Stomach (tissue), 4 donors: ENCODE measurements at regions not wholly inside any gene's neighbourhood (a gene's known extent, or its start where the extent isn't known, plus 50 kb on each side); places are given as distances from the start of the nearest gene placed in this dataset.

Experiments
- POLR2A ChIP-seq, 4 donors: fragments of 450-650 bp; IDR thresholded peaks; one replicate each; pipeline ENCODE4 v1.6.1; 2016; ENCODE audit warnings: antibody characterized with exemption in 4 of 4, control low read depth in 2 of 4, mild to moderate bottlenecking in 1 of 4, moderate library complexity in 1 of 4
- POLR2AphosphoS5 ChIP-seq, 3 donors: sonication (generic); formaldehyde crosslinking; IDR thresholded peaks; one replicate each; pipeline ENCODE4 v1.6.1; 2016; ENCODE audit warnings: antibody characterized with exemption in 3 of 3
- TF ChIP-seq, protein P1 (sequence below), 7 experiments: fragments of 450-650 bp in 4 of 7; fragments of 200-600 bp in 3 of 7; sonication (generic) in 3 of 7; IDR thresholded peaks; one replicate each; pipeline ENCODE4 v1.5.1; 2016 to 2019; ENCODE audit warnings: antibody characterized with exemption in 7 of 7, control low read depth in 2 of 7, mild to moderate bottlenecking in 1 of 7

DNA sequence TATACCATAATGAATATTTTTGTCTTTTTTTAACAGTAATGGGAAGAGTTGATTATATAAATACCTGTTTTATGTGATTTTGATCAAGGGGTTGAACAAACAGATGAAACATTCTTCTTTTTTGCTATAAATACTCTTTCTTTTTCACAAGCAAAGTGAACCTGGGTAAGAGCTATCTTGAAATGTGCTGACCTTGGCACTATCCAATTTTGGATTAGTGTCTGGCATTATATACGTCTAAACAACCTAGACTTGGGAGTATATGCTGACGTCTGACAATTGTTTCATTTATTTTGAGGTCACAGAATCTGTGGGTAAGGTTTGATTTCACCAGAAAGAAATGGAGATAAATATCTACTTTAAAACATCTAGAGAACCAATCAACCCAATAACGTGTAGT lies 716.0 kb upstream of the STXBP6 start:
- TF ChIP-seq, protein P1, sequence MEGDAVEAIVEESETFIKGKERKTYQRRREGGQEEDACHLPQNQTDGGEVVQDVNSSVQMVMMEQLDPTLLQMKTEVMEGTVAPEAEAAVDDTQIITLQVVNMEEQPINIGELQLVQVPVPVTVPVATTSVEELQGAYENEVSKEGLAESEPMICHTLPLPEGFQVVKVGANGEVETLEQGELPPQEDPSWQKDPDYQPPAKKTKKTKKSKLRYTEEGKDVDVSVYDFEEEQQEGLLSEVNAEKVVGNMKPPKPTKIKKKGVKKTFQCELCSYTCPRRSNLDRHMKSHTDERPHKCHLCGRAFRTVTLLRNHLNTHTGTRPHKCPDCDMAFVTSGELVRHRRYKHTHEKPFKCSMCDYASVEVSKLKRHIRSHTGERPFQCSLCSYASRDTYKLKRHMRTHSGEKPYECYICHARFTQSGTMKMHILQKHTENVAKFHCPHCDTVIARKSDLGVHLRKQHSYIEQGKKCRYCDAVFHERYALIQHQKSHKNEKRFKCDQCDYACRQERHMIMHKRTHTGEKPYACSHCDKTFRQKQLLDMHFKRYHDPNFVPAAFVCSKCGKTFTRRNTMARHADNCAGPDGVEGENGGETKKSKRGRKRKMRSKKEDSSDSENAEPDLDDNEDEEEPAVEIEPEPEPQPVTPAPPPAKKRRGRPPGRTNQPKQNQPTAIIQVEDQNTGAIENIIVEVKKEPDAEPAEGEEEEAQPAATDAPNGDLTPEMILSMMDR (IDR thresholded peaks at IDR 0.05) = no peak
- TF ChIP-seq POLR2AphosphoS5 (IDR thresholded peaks at IDR 0.05) (no peak), POLR2A (IDR thresholded peaks at IDR 0.05) (no peak)
